ENCODE measurements at regions not wholly inside any gene's neighbourhood (a gene's known extent, or its start where the extent isn't known, plus 50 kb on each side); places are given as distances from the start of the nearest gene placed in this dataset.
"Not testable (repeated sequence)": the region's sequence is repeated elsewhere in the genome, so short reads cannot be mapped to it uniquely, and the experiment has no call there.

DNA sequence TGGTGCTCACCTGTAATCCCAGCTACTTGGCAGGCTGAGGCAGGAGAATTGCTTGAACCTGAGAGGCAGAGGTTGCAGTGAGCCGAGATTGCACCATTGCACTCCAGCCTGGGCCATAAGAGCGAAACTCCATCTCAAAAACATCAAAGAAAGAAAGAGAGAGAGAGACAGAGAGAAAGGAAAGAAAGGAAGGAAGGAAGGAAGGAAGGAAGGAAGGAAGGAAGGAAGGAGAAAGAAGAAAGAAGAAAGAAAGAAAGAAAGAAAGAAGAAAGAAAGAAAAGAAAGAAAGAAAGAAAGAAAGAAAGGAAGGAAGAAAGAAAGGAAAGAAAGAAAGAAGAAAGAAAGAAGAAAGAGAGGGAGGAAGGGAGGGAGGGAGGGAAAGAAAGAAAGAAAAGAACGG lies 69.4 kb upstream of the SLC25A33 start:
- not testable (repeated sequence) for DNase-seq

DNA sequence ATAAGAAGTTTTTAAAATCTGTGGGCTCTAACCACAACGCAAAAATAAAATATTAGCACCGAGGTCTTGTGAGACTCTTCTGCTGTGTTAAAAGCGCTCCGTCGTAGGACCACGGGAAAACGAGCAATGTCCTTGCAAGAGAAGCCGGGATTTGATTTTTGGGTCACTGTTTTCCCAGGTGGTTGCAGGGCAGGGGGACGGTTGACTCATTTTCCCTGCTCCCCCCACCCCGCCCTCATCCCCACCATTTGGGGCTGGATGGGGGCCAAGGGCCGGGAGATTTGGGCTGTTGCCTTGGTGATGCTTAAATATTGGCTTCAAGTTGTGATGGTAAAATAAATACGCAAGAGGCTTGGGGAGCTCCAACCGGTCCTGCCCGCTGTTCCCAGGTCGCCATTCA lies 67.6 kb upstream of the SLC25A33 start:
- DNase-seq = no peak

DNA sequence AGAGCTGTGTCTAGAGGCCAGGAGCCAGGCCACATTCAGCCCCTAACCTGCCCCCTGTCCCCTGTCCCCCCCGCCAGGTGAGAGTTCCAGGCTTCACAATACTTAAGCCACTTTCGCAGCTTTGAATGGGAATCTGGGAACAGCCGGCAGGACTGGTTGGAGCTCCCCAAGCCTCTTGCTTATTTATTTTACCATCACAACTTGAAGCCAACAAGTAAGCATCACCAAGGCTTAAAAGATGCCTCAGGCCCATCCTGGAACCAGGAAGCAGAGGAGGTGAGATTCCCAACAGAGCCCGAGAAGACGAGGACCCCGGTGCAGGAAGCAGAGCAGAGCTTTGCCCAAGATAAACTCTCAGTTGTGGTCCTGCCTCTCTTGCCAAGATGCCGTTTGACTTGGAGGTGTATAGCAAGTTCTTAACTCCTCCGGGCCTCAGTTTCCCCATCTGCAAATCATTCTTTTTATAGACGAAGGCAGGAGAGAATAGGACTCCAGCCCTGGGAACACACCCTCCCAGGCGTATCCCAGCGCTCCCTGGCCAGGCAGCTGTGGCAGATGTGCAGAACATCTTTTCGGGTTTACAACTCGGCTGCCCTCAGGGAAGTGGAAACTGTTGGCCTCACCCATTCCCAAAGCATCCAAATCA lies 66.8 kb upstream of the SLC25A33 start:
- DNase-seq = no peak

DNA sequence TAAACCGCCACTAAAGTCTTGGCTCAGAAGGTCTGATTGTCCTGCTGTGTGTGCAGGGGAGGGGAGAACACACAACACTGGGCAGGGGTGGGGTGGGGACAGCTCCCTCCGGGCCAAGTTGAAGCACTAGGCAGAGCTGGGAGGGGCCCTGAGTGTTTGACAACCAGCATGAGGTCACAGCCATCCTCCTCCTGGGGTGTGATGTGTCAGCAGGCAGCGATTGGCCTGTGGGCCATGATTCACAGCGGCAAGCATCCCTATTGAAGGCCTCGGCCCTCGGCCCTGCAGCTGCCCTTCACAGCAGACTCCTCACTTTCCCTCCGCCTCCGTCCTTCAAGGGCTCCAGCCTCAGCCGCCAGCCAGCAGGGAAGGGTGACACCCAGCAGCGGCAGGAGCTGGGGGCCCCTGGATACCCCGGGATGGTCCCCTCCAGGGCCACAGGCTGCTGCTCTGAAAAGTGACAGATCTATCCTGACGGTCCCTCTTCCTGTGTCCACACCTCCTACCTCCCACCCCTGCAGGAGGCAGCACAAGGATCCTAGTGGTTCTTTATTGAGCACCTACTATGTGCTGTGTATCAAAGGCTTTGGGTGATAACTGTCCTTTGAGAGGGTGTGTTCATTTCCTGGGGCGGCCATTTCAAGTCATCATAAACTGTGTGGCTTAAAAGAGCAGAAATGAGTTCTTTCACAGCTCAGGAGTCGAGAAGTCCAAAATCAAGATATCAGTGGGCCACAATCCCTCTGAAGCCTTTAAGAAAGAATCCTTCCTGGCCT lies 66.0 kb upstream of the SLC25A33 start:
- DNase-seq = no peak

DNA sequence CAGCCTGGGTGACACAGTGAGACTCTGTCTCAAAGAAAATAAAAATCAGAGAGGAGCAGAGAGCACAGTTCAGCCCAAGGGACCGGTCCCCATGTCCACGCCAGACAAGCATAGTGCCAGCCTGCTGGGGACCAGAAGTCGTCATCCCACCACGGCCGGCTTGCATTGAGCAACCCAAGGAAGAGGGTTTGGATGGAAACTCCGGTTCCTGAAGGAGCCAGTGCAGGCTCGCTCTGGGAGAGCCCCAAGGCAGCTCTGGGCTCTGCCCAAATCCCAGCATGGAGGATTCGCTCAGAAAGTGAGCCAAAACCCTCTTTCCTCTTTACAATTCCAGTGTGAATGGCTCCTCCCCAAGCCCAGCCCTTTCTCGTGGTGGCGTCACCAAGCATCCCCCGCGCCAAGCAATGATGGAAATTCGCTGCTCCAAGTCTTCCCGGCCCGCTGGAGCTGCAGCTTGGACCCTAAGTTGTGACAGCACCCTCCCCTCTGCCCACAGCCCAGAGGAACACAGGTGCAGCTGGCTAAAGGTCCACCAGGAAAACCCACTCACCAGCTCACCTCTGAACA lies 64.1 kb upstream of the SLC25A33 start:
- DNase-seq = no peak

DNA sequence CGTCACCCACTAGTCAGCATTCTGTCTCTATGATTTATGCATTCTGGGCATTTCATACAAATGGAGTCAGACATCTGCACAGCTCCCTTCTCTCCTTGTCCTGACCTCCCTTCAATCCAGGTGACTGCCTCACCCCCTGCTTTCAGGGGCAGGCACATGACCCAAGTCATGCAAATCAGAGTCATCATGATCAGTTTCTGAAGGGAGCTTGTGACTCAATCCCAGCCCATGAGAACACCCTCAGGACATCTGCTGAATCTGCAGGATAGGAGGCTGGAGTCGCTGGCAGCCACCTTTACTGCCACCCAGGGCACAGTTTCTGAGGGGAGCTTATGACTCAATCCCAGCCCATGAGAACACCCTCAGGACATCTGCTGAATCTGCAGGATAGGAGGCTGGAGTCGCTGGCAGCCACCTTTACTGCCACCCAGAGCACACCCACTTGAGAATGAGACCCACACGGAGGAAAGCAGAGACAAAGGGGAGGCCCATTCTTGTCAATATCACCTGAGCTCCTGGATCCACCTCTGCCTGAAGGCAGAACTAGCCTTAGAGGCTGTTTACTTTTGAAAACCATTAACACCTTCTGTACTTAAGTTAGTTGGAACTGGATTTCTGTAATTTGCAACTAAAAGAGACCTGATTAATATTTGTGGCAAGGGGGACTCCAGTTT lies 62.3 kb upstream of the SLC25A33 start:
- DNase-seq = no peak

DNA sequence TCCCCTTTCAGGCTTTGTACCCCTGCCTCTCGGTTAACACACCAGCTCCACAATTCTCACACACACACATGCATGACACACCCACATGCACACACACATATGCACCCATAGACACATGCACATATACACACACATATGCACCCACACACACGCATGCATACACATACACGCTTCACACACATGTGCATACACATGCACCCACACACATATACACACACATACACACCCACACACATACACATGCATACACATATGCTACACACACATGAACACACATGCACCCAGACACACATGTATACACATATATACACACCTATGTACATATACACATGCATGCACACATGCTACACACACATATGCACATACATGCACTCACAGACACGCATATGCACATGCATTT lies 61.7 kb upstream of the SLC25A33 start:
- DNase-seq = no peak

DNA sequence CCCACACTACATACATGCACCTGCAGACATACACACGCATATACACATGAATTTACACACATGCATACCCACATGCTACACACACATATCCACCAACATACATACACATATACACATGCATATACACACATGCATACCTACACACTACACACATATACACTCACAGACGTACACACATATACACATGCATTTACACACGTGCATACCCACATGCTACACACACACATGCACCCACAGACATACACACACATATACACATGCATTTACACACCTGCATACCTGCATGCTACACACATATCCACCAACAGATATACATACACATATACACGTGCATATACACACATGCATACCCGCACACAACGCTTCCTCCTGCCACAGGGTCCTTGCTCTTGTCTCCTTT lies 61.2 kb upstream of the SLC25A33 start:
- no peak for DNase-seq

DNA sequence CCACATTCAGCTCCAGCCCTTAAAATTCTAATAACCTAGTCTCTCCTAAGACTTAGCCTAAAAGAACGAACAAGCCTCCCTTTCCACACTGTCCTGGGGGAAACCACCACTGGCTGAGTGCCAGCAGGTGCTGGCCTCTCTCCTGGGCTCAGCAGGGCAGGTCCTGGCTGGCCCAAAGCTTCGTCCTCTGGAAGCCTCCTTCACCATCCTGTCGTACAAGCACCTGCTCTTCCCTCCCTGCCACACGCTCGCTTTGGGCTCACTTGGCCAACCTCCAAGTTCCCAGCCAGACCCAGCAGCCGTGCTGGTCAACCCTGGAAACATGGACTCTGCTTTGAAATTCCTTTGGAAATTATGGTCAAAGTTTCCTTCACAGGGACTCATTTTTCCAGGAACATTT lies 58.2 kb upstream of the SLC25A33 start:
- no peak for DNase-seq

DNA sequence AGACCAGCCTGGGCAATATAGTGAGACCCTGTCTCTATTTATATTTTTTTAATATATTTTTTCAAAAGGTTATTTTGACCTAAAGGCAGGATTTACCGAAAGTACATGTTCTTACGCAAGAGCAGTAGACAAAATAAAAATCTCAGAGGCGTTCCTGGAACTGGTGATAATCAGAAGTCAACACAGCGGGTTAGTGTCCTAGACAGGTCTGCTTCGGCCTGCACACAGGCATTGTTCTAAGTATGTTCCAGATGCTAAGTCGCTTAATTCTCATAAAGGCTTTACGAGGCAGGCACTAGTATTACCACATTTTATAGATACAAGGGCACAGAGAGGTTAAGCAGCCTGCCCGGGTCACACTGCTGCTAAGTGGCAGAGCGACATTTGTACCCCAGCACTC lies 56.9 kb upstream of the SLC25A33 start:
- no peak for DNase-seq

DNA sequence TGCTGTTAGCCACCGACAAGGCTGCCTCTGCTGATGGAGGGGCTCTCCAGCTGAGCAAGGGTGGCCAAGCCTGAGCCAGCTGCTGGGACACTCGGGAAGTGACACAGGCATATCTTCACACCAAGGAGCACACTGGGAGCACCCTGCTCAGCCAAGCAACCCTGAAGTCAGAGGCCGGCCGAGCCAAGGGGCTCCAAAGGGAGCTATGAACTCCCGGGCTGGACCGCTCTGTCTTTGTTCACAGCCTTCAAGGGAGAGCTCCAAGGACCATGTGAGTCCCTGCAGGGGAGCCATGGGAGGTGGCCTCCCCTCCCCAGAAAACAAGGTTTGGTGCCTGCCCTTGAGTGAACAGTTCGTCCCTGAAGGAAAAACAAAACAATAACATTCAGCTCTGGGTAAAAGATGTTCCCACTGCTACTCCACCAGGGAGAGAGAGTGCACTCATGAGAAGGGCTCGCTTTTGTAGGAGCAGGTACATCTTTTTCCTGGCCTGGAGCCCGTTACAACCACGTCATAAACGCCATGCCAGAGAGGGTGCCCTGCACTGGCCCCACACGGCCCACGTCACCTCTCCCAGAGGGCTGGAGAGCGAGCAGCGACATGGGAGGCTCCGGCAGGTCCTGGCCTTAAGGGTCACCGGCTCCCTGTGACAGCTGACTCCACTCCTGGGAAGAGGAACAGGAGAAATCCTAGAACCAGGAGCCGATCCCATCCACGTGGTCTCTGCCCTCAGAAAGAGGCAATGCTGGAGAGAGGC lies 56.3 kb upstream of the SLC25A33 start:
- no peak for DNase-seq

DNA sequence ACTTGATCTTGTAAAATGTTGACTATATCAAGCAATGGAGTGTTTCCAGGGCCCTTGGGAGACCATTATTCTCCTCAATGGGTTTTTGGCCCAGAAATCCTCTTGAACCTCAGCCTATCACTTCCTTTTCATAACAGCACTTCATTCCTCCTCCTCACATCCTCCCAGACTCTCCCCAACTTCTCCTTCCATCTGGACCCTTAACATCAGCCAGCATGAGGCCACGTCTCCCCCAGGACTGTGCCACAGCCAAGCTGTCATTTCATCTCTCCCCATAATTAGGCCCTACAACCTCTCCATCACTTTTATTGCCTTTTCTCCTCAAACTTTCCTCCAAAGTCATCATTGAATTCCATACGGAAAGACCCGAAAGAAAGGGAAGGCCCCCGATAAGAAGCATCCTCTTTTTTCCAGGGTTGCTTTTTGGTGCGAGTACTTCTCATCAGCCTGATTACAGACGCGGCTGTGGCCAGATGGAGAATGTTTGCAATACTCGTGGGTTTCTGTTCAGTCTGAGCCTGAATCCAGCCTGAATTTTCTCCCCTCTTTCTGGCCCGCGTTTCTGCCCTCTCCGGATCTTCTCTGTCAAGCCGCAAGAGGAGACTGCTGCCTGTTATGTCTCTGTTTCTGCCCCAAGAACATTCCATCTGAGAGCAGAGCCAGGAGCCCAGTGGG lies 52.7 kb upstream of the SLC25A33 start:
- no peak for DNase-seq

Data from DMS 273 treated with DMSO at 0.1 percent for 48 hours (cell line).